ENCODE measurements at regions not wholly inside any gene's neighbourhood (a gene's known extent, or its start where the extent isn't known, plus 50 kb on each side); places are given as distances from the start of the nearest gene placed in this dataset.

DNA sequence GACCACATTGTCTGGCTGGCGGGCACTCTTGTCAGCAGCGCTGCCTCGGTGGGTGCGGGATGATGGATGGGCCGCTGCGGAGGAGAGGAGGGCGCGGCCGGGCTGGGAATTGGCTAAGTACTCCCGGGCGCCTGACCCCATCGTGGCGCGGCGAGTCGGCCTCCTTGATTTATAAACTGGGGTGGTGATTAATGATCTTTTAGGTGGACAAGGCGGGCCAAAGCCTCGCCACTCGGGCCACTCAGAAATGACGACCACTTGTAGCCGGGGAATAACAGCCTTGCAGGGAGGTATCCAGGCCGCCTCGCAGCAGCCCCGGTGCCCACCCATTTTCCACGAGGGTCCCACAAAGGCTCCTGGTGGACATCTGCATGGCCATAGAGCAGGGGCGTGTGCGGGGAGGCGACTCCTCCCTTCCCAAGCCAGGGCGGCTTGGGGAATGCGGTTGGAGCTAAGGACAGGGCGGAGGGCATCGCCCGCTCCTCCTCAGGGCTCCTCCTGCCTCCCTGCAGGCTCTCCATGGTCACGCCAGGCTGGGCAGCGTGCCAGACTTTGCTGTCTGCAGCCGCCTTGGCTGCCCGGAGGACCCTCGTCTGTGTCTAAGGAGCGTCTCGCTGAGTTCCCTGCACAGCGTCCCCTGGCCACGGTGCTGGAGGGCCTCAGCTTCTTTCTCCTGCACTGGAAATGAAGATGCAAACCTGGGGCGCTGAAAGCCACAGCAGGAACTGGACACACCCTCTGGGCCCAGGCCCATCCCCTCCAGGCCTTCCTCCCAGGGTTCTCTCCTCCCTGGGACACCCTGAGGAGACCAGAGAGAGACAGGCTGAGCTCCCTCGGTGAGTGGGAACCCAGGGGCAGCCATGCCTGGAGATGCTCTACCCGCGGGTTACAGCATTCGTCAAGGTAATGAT lies 287.4 kb upstream of the IRX4 start:
- Histone ChIP-seq H4K20me1 (ENCODE audit: insufficient read depth, low read length) (no peaks in the 10 kb centered on the region), H3K4me2 (ENCODE audit: low read length) (no peak overlapping the region), H3K9me2 (ENCODE audit: low read depth, low read length) (no peaks in the 10 kb centered on the region), H3K27ac (ENCODE audit: low read depth, low read length, poor library complexity, severe bottlenecking) (no peak overlapping the region), H3K79me2 (ENCODE audit: insufficient read depth, low read length) (no peaks in the 10 kb centered on the region), H3K27me3 (ENCODE audit: insufficient read depth, low read length) (no peaks in the 10 kb centered on the region), H3K9me3 (ENCODE audit: low read length) (no peaks in the 10 kb centered on the region), H3F3A (ENCODE audit: insufficient read depth, low read length) (no peaks in the 10 kb centered on the region), H3K4me3 (ENCODE audit: low read depth, low read length, poor library complexity, severe bottlenecking) (no peak overlapping the region), H2AFZ (ENCODE audit: low read length) (no peak overlapping the region), H3K4me1 (ENCODE audit: insufficient read depth, low read length, severe bottlenecking) (no peaks in the 10 kb centered on the region), H3K36me3 (ENCODE audit: insufficient read depth, low read length) (no peaks in the 10 kb centered on the region), H3K9ac (ENCODE audit: low read length) (no peak overlapping the region)
- TF ChIP-seq CTCF (IDR thresholded peaks at IDR 0.05; ENCODE audit: low read length) (no peak), EZH2 (IDR thresholded peaks at IDR 0.05; ENCODE audit: borderline replicate concordance, low read length) (no peak)

DNA sequence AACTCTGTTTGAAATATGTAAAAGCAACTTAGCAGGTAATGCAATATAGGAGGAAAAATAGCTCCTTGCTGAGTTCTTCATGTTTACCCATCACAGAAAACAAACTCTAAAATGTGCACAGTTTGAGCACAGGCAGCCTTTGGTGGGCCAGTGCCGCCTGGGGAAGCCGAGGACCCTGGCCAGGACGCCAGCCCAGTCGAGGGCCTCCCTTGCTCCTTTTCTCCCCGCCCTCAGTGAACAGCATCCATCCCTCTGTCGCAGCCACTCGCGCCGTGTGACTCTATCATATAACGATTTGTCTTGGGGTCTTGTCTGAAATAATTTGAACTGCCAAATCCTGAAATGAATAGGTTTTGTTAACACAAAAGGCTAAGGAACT lies 286.7 kb upstream of the IRX4 start:
- Histone ChIP-seq H3K4me2 (ENCODE audit: low read length) (no peak overlapping the region), H3K4me3 (ENCODE audit: low read depth, low read length, poor library complexity, severe bottlenecking) (no peak overlapping the region), H3K79me2 (ENCODE audit: insufficient read depth, low read length) (no peaks in the 10 kb centered on the region), H3K9ac (ENCODE audit: low read length) (no peak overlapping the region), H4K20me1 (ENCODE audit: insufficient read depth, low read length) (no peaks in the 10 kb centered on the region), H2AFZ (ENCODE audit: low read length) (no peak overlapping the region), H3K36me3 (ENCODE audit: insufficient read depth, low read length) (no peaks in the 10 kb centered on the region), H3K27me3 (ENCODE audit: insufficient read depth, low read length) (no peaks in the 10 kb centered on the region), H3K27ac (ENCODE audit: low read depth, low read length, poor library complexity, severe bottlenecking) (no peak overlapping the region), H3F3A (ENCODE audit: insufficient read depth, low read length) (no peaks in the 10 kb centered on the region), H3K4me1 (ENCODE audit: insufficient read depth, low read length, severe bottlenecking) (no peaks in the 10 kb centered on the region), H3K9me3 (ENCODE audit: low read length) (no peaks in the 10 kb centered on the region), H3K9me2 (ENCODE audit: low read depth, low read length) (no peaks in the 10 kb centered on the region)
- no peak for TF ChIP-seq CTCF (IDR thresholded peaks at IDR 0.05; ENCODE audit: low read length)
- TF ChIP-seq EZH2 (IDR thresholded peaks at IDR 0.05; ENCODE audit: borderline replicate concordance, low read length): no peak

GRCh38 chr5:2168601-2169429 lies 286.1 kb upstream of the IRX4 start:
- H3K27me3 ChIP-seq (ENCODE audit: insufficient read depth, low read length): no peaks in the 10 kb centered on the region

More at GRCh38 chr5:2168601-2169429, 286.1 kb upstream of the IRX4 start:
- Histone ChIP-seq H3K4me1 (ENCODE audit: insufficient read depth, low read length, severe bottlenecking) (no peaks in the 10 kb centered on the region), H3K27ac (ENCODE audit: low read depth, low read length, poor library complexity, severe bottlenecking) (no peak overlapping the region), H3K9me2 (ENCODE audit: low read depth, low read length) (no peaks in the 10 kb centered on the region), H3K4me2 (ENCODE audit: low read length) (no peak overlapping the region), H3K4me3 (ENCODE audit: low read depth, low read length, poor library complexity, severe bottlenecking) (no peak overlapping the region), H3F3A (ENCODE audit: insufficient read depth, low read length) (no peaks in the 10 kb centered on the region), H3K36me3 (ENCODE audit: insufficient read depth, low read length) (no peaks in the 10 kb centered on the region), H4K20me1 (ENCODE audit: insufficient read depth, low read length) (no peaks in the 10 kb centered on the region), H2AFZ (ENCODE audit: low read length) (no peak overlapping the region), H3K9ac (ENCODE audit: low read length) (no peak overlapping the region), H3K79me2 (ENCODE audit: insufficient read depth, low read length) (no peaks in the 10 kb centered on the region), H3K9me3 (ENCODE audit: low read length) (no peaks in the 10 kb centered on the region)
- no peak for TF ChIP-seq EZH2 (IDR thresholded peaks at IDR 0.05; ENCODE audit: borderline replicate concordance, low read length)
- TF ChIP-seq CTCF (IDR thresholded peaks at IDR 0.05; ENCODE audit: low read length): no peak

All from OCI-LY1 (cell line).